ENCODE measurements at regions not wholly inside any gene's neighbourhood (a gene's known extent, or its start where the extent isn't known, plus 50 kb on each side); places are given as distances from the start of the nearest gene placed in this dataset.

DNA sequence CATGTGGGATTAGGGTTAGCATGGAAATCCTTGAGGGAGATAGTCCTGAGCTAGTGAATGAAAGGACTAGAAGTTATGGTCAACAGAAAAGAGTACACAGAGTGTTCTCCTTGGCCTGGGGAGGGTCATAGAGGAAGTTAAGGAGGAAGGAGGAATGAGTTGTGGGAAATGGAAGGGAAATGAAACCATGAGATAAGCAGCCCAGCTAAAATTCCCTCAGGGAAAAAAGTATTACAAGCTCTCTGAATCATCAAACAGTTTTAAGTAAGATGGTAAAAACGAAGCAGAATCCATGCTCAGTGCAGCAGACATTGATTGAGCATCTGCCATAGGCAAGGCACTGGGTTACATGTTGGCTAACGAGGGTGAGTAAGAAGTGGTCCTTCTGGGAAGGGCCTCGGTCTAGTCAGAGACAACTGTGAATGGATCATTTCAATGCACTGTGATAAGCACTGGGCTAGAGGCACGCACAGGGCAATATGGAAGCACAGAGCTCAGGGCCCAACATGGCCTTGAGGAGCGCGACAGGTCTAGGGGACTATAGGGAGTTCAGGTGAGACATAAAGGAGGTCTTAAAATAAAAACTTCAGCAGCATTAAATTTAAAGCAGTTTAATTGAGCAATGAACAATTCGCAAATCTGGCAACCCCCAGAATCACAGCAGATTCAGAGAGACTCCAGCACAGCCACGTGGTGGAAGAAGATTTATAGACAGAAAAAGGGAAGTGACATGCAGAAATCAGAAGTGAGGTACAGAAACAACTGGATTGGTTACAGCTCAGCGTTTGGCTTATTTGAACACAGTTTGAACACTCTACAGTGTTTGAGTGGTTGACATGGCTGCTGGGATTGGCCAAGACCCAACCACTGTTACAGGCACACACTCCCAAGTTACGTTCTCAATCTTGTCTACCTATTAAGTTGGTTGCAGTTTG lies 219.5 kb downstream of the HLX start:
- no peaks in the 10 kb centered on the region for H3K79me2 ChIP-seq (replicated peaks; ENCODE audit: insufficient read depth, low read length)
- no peaks in the 10 kb centered on the region for H3F3A ChIP-seq (ENCODE audit: insufficient read depth, low read length, poor library complexity, severe bottlenecking)
- H4K20me1 ChIP-seq (ENCODE audit: insufficient read depth) = no peaks in the 10 kb centered on the region
- H3K27me3 ChIP-seq (ENCODE audit: insufficient read depth, low read depth, low read length) = no peaks in the 10 kb centered on the region
- TF ChIP-seq EZH2 (IDR thresholded peaks at IDR 0.05; ENCODE audit: borderline replicate concordance, insufficient read depth, low read length, poor library complexity, severe bottlenecking) (no peak), MXI1 (conservative IDR thresholded peaks at IDR 0.05; ENCODE audit: poor library complexity, severe bottlenecking) (no peak), TAF1 (IDR thresholded peaks at IDR 0.05; ENCODE audit: low read depth) (no peak), CTCF (IDR thresholded peaks at IDR 0.05; ENCODE audit: poor library complexity, severe bottlenecking) (no peak), POLR2AphosphoS5 (IDR thresholded peaks at IDR 0.05) (no peak), EP300 (conservative IDR thresholded peaks at IDR 0.05; ENCODE audit: poor library complexity, severe bottlenecking) (no peak), SMC3 (conservative IDR thresholded peaks at IDR 0.05; ENCODE audit: poor library complexity) (no peak), RAD21 (conservative IDR thresholded peaks at IDR 0.05) (no peak)
- TF ChIP-seq, protein P1, sequence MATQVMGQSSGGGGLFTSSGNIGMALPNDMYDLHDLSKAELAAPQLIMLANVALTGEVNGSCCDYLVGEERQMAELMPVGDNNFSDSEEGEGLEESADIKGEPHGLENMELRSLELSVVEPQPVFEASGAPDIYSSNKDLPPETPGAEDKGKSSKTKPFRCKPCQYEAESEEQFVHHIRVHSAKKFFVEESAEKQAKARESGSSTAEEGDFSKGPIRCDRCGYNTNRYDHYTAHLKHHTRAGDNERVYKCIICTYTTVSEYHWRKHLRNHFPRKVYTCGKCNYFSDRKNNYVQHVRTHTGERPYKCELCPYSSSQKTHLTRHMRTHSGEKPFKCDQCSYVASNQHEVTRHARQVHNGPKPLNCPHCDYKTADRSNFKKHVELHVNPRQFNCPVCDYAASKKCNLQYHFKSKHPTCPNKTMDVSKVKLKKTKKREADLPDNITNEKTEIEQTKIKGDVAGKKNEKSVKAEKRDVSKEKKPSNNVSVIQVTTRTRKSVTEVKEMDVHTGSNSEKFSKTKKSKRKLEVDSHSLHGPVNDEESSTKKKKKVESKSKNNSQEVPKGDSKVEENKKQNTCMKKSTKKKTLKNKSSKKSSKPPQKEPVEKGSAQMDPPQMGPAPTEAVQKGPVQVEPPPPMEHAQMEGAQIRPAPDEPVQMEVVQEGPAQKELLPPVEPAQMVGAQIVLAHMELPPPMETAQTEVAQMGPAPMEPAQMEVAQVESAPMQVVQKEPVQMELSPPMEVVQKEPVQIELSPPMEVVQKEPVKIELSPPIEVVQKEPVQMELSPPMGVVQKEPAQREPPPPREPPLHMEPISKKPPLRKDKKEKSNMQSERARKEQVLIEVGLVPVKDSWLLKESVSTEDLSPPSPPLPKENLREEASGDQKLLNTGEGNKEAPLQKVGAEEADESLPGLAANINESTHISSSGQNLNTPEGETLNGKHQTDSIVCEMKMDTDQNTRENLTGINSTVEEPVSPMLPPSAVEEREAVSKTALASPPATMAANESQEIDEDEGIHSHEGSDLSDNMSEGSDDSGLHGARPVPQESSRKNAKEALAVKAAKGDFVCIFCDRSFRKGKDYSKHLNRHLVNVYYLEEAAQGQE (IDR thresholded peaks at IDR 0.05; ENCODE audit: borderline replicate concordance) = no peak
- no peaks in the 10 kb centered on the region for H3K9me2 ChIP-seq (ENCODE audit: insufficient read depth, low read length)
- H3K4me2 ChIP-seq (ENCODE audit: low read length) = no peak overlapping the region
- H2AFZ ChIP-seq (ENCODE audit: low read depth, low read length) = no peak overlapping the region
- H3K27ac ChIP-seq (ENCODE audit: low read length) = no peak overlapping the region
- H3K9me3 ChIP-seq (ENCODE audit: low read length) = no peaks in the 10 kb centered on the region
- H3K9ac ChIP-seq (ENCODE audit: low read length) = no peak overlapping the region
- no peak overlapping the region for H3K4me3 ChIP-seq (ENCODE audit: low read length)
- no peaks in the 10 kb centered on the region for H3K36me3 ChIP-seq (ENCODE audit: insufficient read depth, low read length)

DNA sequence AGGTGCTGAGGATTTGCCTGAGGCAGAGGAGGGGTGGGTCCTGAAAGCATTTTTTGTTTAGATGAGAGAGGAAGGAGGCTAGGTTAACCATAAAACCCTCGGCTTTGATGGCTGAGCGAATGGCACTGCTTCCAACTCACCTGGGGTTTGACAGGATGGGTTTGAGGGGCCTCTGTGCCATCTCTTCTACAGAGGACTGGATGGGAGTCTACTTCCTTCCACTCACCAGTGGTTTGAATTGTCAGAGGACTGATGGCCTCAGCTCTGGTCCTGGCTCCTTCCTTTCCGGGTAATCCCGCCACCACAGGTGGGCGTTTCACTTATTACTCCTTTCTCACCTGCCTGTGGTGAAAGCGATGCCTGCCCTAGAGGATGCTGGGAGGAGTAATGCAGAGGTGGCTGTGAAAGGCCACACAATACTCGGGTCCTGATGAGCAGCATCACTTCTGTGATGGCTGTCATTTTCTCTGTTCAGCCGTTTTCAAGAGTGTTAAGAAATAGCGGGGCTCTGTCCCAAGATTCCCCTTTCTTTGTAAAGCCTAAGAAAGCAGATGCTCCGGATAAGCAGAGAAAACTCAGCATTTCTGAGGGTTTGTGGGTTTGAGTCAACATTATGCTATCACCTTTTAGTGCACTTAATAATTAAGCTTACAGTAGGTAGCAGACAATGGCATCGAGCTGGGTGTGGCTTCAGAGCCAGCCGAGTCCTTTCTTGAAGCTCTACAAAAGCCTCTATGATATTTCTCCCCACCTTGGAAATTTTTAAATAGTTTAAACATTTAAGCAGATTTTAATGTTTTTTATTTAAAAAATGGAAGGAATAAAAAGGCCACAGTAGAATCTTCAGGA lies 220.7 kb downstream of the HLX start:
- no peaks in the 10 kb centered on the region for H3F3A ChIP-seq (ENCODE audit: insufficient read depth, low read length, poor library complexity, severe bottlenecking)
- TF ChIP-seq RAD21 (conservative IDR thresholded peaks at IDR 0.05) = no peak
- TF ChIP-seq SMC3 (conservative IDR thresholded peaks at IDR 0.05; ENCODE audit: poor library complexity) = no peak
- TF ChIP-seq EP300 (conservative IDR thresholded peaks at IDR 0.05; ENCODE audit: poor library complexity, severe bottlenecking) = no peak
- no peak for TF ChIP-seq POLR2AphosphoS5 (IDR thresholded peaks at IDR 0.05)
- TF ChIP-seq, protein P1 (IDR thresholded peaks at IDR 0.05; ENCODE audit: borderline replicate concordance) = no peak
- no peak for TF ChIP-seq TAF1 (IDR thresholded peaks at IDR 0.05; ENCODE audit: low read depth)
- TF ChIP-seq CTCF (IDR thresholded peaks at IDR 0.05; ENCODE audit: poor library complexity, severe bottlenecking) = no peak
- TF ChIP-seq EZH2 (IDR thresholded peaks at IDR 0.05; ENCODE audit: borderline replicate concordance, insufficient read depth, low read length, poor library complexity, severe bottlenecking) = no peak
- no peak for TF ChIP-seq MXI1 (conservative IDR thresholded peaks at IDR 0.05; ENCODE audit: poor library complexity, severe bottlenecking)
- no peaks in the 10 kb centered on the region for H3K9me2 ChIP-seq (ENCODE audit: insufficient read depth, low read length)
- no peak overlapping the region for H2AFZ ChIP-seq (ENCODE audit: low read depth, low read length)
- H3K4me3 ChIP-seq (ENCODE audit: low read length) = no peak overlapping the region
- no peaks in the 10 kb centered on the region for H3K36me3 ChIP-seq (ENCODE audit: insufficient read depth, low read length)
- H3K27ac ChIP-seq (ENCODE audit: low read length) = no peak overlapping the region
- H3K79me2 ChIP-seq (replicated peaks; ENCODE audit: insufficient read depth, low read length) = no peaks in the 10 kb centered on the region
- no peak overlapping the region for H3K4me2 ChIP-seq (ENCODE audit: low read length)
- no peaks in the 10 kb centered on the region for H4K20me1 ChIP-seq (ENCODE audit: insufficient read depth)
- H3K9me3 ChIP-seq (ENCODE audit: low read length) = no peaks in the 10 kb centered on the region
- no peaks in the 10 kb centered on the region for H3K27me3 ChIP-seq (ENCODE audit: insufficient read depth, low read depth, low read length)
- no peak overlapping the region for H3K9ac ChIP-seq (ENCODE audit: low read length)
